OCI-LY3 (cell line): ENCODE measurements at regions not wholly inside any gene's neighbourhood (a gene's known extent, or its start where the extent isn't known, plus 50 kb on each side); places are given as distances from the start of the nearest gene placed in this dataset.

Experiments
- H2AFZ ChIP-seq: fragments of 200-600, 300-600 bp; shearing (Covaris generic); 2 replicates; pipeline ENCODE4 v1.6.0; 2014; ENCODE audit warnings: antibody characterized with exemption, low read depth, low read length
- H3K27ac ChIP-seq: fragments of 200-600, 300-600 bp; sonication (generic); 2 replicates; pipeline ENCODE4 v1.5.1; 2014; ENCODE audit warnings: mild to moderate bottlenecking, low read length, moderate library complexity, mixed read lengths
- H3K27me3 ChIP-seq: fragments of 200-600, 300-600 bp; sonication (generic); 2 replicates; pipeline ENCODE4 v1.6.1; 2014; ENCODE audit warnings: low read depth, low read length, mixed read lengths
- H3K36me3 ChIP-seq: fragments of 200-600, 300-600 bp; sonication (generic); replicated peaks from 2 replicates; pipeline ENCODE3; 2014; ENCODE audit warnings: low read depth, low read length, mixed read lengths
- H3K4me1 ChIP-seq: fragments of 300-600, 200-600 bp; sonication (generic); 2 replicates; pipeline ENCODE4 v1.6.1; 2014; ENCODE audit warnings: low read length, mixed read lengths
- H3K4me2 ChIP-seq: fragments of 200-600, 300-600 bp; sonication (generic); 2 replicates; pipeline ENCODE4 v1.6.1; 2014; ENCODE audit warnings: low read length, mixed read lengths
- H3K4me3 ChIP-seq: fragments of 300-600, 200-600 bp; sonication (generic); 2 replicates; pipeline ENCODE4 v1.5.1; 2014; ENCODE audit warnings: antibody characterized with exemption, mild to moderate bottlenecking, low read length, moderate library complexity
- H3K79me2 ChIP-seq: fragments of 300-600, 200-600 bp; shearing (Covaris generic); 2 replicates; pipeline ENCODE4 v1.6.1; 2014; ENCODE audit warnings: mild to moderate bottlenecking, low read length, mixed read lengths
- H3K9ac ChIP-seq: fragments of 300-600, 200-600 bp; shearing (Covaris generic); 2 replicates; pipeline ENCODE4 v1.6.0; 2014; ENCODE audit warnings: mild to moderate bottlenecking, low read length, moderate library complexity
- H3K9me3 ChIP-seq: fragments of 200-600, 300-600 bp; shearing (Covaris generic); 2 replicates; pipeline ENCODE4 v1.6.1; 2014; ENCODE audit warnings: low read length, mixed read lengths; ENCODE audit not compliant: insufficient read depth
- H4K20me1 ChIP-seq: fragments of 200-600, 300-600 bp; sonication (generic); 2 replicates; pipeline ENCODE4 v1.6.1; 2016; ENCODE audit warnings: low read length, mixed read lengths; ENCODE audit not compliant: insufficient read depth
- CTCF ChIP-seq: fragments of 200-600, 300-600 bp; sonication (generic); IDR thresholded peaks from 2 replicates; pipeline ENCODE4 v1.5.1; 2014; ENCODE audit warnings: antibody characterized with exemption, low read length, low read depth
- EZH2phosphoT487 ChIP-seq: fragments of 200-600 bp; shearing (Covaris generic); IDR thresholded peaks from 2 replicates; pipeline ENCODE4 v1.6.1; 2018; ENCODE audit warnings: antibody characterized with exemption, mixed run types, low read depth

GRCh38 chr5:125720348-125720685 is 702.9 kb upstream of the GRAMD2B start:
- H3K4me3 ChIP-seq: no peak overlapping the region
- H4K20me1 ChIP-seq: no peaks in the 10 kb centered on the region
- no peak overlapping the region for H2AFZ ChIP-seq
- no peaks in the 10 kb centered on the region for H3K36me3 ChIP-seq
- H3K4me2 ChIP-seq: no peak overlapping the region
- no peaks in the 10 kb centered on the region for H3K9me3 ChIP-seq
- H3K79me2 ChIP-seq: no peaks in the 10 kb centered on the region
- H3K4me1 ChIP-seq: no peaks in the 10 kb centered on the region
- no peak for TF ChIP-seq EZH2phosphoT487
- TF ChIP-seq CTCF: no peak
- no peak overlapping the region for H3K27ac ChIP-seq
- H3K9ac ChIP-seq: no peak overlapping the region
- H3K27me3 ChIP-seq: no peaks in the 10 kb centered on the region

- Histone ChIP-seq H3K9me3 (no peaks in the 10 kb centered on the region), H3K4me2 (no peak overlapping the region), H3K79me2 (no peaks in the 10 kb centered on the region), H3K9ac (no peak overlapping the region), H2AFZ (no peak overlapping the region), H3K4me3 (no peak overlapping the region), H3K27ac (no peak overlapping the region), H4K20me1 (no peaks in the 10 kb centered on the region), H3K36me3 (no peaks in the 10 kb centered on the region), H3K4me1 (no peaks in the 10 kb centered on the region), H3K27me3 (no peaks in the 10 kb centered on the region)
- TF ChIP-seq EZH2phosphoT487: no peak
- TF ChIP-seq CTCF: no peak
Measured at GRCh38 chr5:125720721-125721120, 702.5 kb upstream of the GRAMD2B start.

GRCh38 chr5:125722550-125722949 is 700.7 kb upstream of the GRAMD2B start:
- Histone ChIP-seq H4K20me1 (no peaks in the 10 kb centered on the region), H3K27me3 (no peaks in the 10 kb centered on the region), H3K4me2 (no peak overlapping the region), H2AFZ (no peak overlapping the region), H3K4me1 (no peaks in the 10 kb centered on the region), H3K36me3 (no peaks in the 10 kb centered on the region), H3K9me3 (no peaks in the 10 kb centered on the region), H3K27ac (no peak overlapping the region), H3K4me3 (no peak overlapping the region), H3K9ac (no peak overlapping the region), H3K79me2 (no peaks in the 10 kb centered on the region)
- TF ChIP-seq CTCF (no peak), EZH2phosphoT487 (no peak)

GRCh38 chr5:125725691-125726090 is 697.5 kb upstream of the GRAMD2B start:
- no peak overlapping the region for H3K4me2 ChIP-seq
- H3K36me3 ChIP-seq: no peaks in the 10 kb centered on the region
- no peaks in the 10 kb centered on the region for H3K27me3 ChIP-seq
- no peak for TF ChIP-seq CTCF
- TF ChIP-seq EZH2phosphoT487: no peak
- H3K4me3 ChIP-seq: no peak overlapping the region
- H3K9me3 ChIP-seq: no peaks in the 10 kb centered on the region
- H2AFZ ChIP-seq: no peak overlapping the region
- H3K79me2 ChIP-seq: no peaks in the 10 kb centered on the region
- H3K27ac ChIP-seq: no peak overlapping the region
- H3K4me1 ChIP-seq: no peaks in the 10 kb centered on the region
- no peak overlapping the region for H3K9ac ChIP-seq
- no peaks in the 10 kb centered on the region for H4K20me1 ChIP-seq
